ENCODE measurements at regions not wholly inside any gene's neighbourhood (a gene's known extent, or its start where the extent isn't known, plus 50 kb on each side); places are given as distances from the start of the nearest gene placed in this dataset.
A peak's percentile ranks its signal among the peaks of the same experiment; 100 is the strongest.

- Histone ChIP-seq H3K9ac (ENCODE audit: low read length in 3 of 3) (no peak overlapping the region), H3K9me3 (ENCODE audit: control insufficient read depth in 2 of 3, insufficient read depth in 1 of 3, low read length in 3 of 3) (no peaks in the 10 kb centered on the region), H3K4me1 (ENCODE audit: control insufficient read depth in 2 of 3, insufficient read depth in 2 of 3, low read depth in 1 of 3, low read length in 3 of 3) (peaks cover 0 to 3% (median 0%) of the 10 kb centered on the region in 3 donors), H3K27ac (ENCODE audit: low read depth in 2 of 2, low read length in 2 of 2) (no peak overlapping the region), H3K4me3 (ENCODE audit: low read length in 3 of 3) (no peak overlapping the region), H3K27me3 (ENCODE audit: control insufficient read depth, insufficient read depth, low read length) (no peaks in the 10 kb centered on the region), H3K36me3 (ENCODE audit: control insufficient read depth in 2 of 3, insufficient read depth in 3 of 3, low read length in 3 of 3) (no peaks in the 10 kb centered on the region)
- intact Hi-C loops (cut with DNase I): no loop called here
- DNase-seq (peak in 1 of 5 donors; percentile 22), FAIRE-seq (no peak)
- no peak for TF ChIP-seq CTCF (IDR thresholded peaks at IDR 0.05; ENCODE audit: borderline replicate concordance, extremely low read depth, insufficient read depth)
Observed at GRCh38 chr15:66911131-66911700, 154.2 kb upstream of the SMAD3 start.

- DNase-seq (peak in 2 of 5 donors; percentile 15 to 24), FAIRE-seq (no peak)
- TF ChIP-seq CTCF (IDR thresholded peaks at IDR 0.05; ENCODE audit: borderline replicate concordance, extremely low read depth, insufficient read depth): no peak
- no peaks in the 10 kb centered on the region for H3K36me3 ChIP-seq (ENCODE audit: control insufficient read depth in 2 of 3, insufficient read depth in 3 of 3, low read length in 3 of 3)
- no peak overlapping the region for H3K27ac ChIP-seq (ENCODE audit: low read depth in 2 of 2, low read length in 2 of 2)
- no peak overlapping the region for H3K4me3 ChIP-seq (ENCODE audit: low read length in 3 of 3)
- no peak overlapping the region for H3K9ac ChIP-seq (ENCODE audit: low read length in 3 of 3)
- H3K27me3 ChIP-seq (ENCODE audit: control insufficient read depth, insufficient read depth, low read length): no peaks in the 10 kb centered on the region
- intact Hi-C loops (cut with DNase I): no loop called here
- H3K9me3 ChIP-seq (ENCODE audit: control insufficient read depth in 2 of 3, insufficient read depth in 1 of 3, low read length in 3 of 3): no peaks in the 10 kb centered on the region
- peaks cover 0 to 3% (median 0%) of the 10 kb centered on the region in 3 donors for H3K4me1 ChIP-seq (ENCODE audit: control insufficient read depth in 2 of 3, insufficient read depth in 2 of 3, low read depth in 1 of 3, low read length in 3 of 3)
Observed at GRCh38 chr15:66912001-66912400, 153.4 kb upstream of the SMAD3 start.

GRCh38 chr15:66912441-66912840 is 153.0 kb upstream of the SMAD3 start:
- no peak overlapping the region for H3K9ac ChIP-seq (ENCODE audit: low read length in 3 of 3)
- H3K9me3 ChIP-seq (ENCODE audit: control insufficient read depth in 2 of 3, insufficient read depth in 1 of 3, low read length in 3 of 3): no peaks in the 10 kb centered on the region
- DNase-seq (peak in 1 of 5 donors; percentile 27), FAIRE-seq (no peak)
- peaks cover 0 to 3% (median 0%) of the 10 kb centered on the region in 3 donors for H3K4me1 ChIP-seq (ENCODE audit: control insufficient read depth in 2 of 3, insufficient read depth in 2 of 3, low read depth in 1 of 3, low read length in 3 of 3)
- TF ChIP-seq CTCF (IDR thresholded peaks at IDR 0.05; ENCODE audit: borderline replicate concordance, extremely low read depth, insufficient read depth): no peak
- no peaks in the 10 kb centered on the region for H3K36me3 ChIP-seq (ENCODE audit: control insufficient read depth in 2 of 3, insufficient read depth in 3 of 3, low read length in 3 of 3)
- H3K4me3 ChIP-seq (ENCODE audit: low read length in 3 of 3): no peak overlapping the region
- intact Hi-C loops (cut with DNase I): no loop called here
- H3K27ac ChIP-seq (ENCODE audit: low read depth in 2 of 2, low read length in 2 of 2): no peak overlapping the region
- H3K27me3 ChIP-seq (ENCODE audit: control insufficient read depth, insufficient read depth, low read length): no peaks in the 10 kb centered on the region
